KMS-11 (cell line): ENCODE measurements at regions not wholly inside any gene's neighbourhood (a gene's known extent, or its start where the extent isn't known, plus 50 kb on each side); places are given as distances from the start of the nearest gene placed in this dataset.

ENCODE experiments used
- H2AFZ ChIP-seq: fragments of 200-600 bp; sonication (generic); 2 replicates; pipeline ENCODE4 v1.6.1; 2016; ENCODE audit warnings: antibody characterized with exemption, mixed run types, low read depth
- H3K27ac ChIP-seq: fragments of 200-600 bp; sonication (generic); 2 replicates; pipeline ENCODE4 v1.6.1; 2016; ENCODE audit warnings: mild to moderate bottlenecking, mixed run types
- H3K27me3 ChIP-seq: fragments of 200-600 bp; sonication (generic); 2 replicates; pipeline ENCODE4 v1.6.1; 2017; ENCODE audit warnings: mild to moderate bottlenecking, low read depth, mixed run types, moderate library complexity; ENCODE audit not compliant: insufficient read depth
- H3K36me3 ChIP-seq: fragments of 200-600 bp; sonication (generic); 2 replicates; pipeline ENCODE4 v1.6.1; 2017; ENCODE audit warnings: mild to moderate bottlenecking, mixed run types; ENCODE audit not compliant: insufficient read depth
- H3K4me1 ChIP-seq: fragments of 200-600 bp; sonication (generic); 2 replicates; pipeline ENCODE4 v1.6.1; 2016; ENCODE audit warnings: mild to moderate bottlenecking, low read depth, mixed run types; ENCODE audit not compliant: poor library complexity, severe bottlenecking
- H3K4me2 ChIP-seq: fragments of 200-600 bp; sonication (generic); 2 replicates; pipeline ENCODE4 v1.7.0; 2016; ENCODE audit warnings: mild to moderate bottlenecking, mixed run types
- H3K4me3 ChIP-seq: fragments of 200-600 bp; sonication (generic); IDR thresholded peaks from 2 replicates; pipeline ENCODE4 v1.6.1; 2017; ENCODE audit warnings: low read depth, low read length, mixed read lengths; ENCODE audit not compliant: insufficient read depth
- H3K79me2 ChIP-seq: fragments of 200-600 bp; sonication (generic); 2 replicates; pipeline ENCODE4 v1.6.1; 2016; ENCODE audit warnings: low read depth, mixed run types; ENCODE audit not compliant: insufficient read depth
- H3K9ac ChIP-seq: fragments of 200-600 bp; sonication (generic); 2 replicates; pipeline ENCODE4 v1.6.1; 2016; ENCODE audit warnings: mild to moderate bottlenecking, mixed run types
- H4K20me1 ChIP-seq: fragments of 200-600 bp; sonication (generic); 2 replicates; pipeline ENCODE4 v1.6.1; 2016; ENCODE audit warnings: mild to moderate bottlenecking, mixed run types; ENCODE audit not compliant: insufficient read depth
- CTCF ChIP-seq: fragments of 200-600 bp; sonication (generic); conservative IDR thresholded peaks from 2 replicates; pipeline ENCODE4 v1.6.1; 2017; ENCODE audit warnings: low read depth, mild to moderate bottlenecking, antibody characterized with exemption, low read length, moderate library complexity, mixed read lengths

- Histone ChIP-seq H4K20me1 (no peaks in the 10 kb centered on the region), H3K4me1 (no peaks in the 10 kb centered on the region), H2AFZ (no peak overlapping the region), H3K27me3 (no peaks in the 10 kb centered on the region), H3K4me3 (no peak overlapping the region), H3K79me2 (no peaks in the 10 kb centered on the region), H3K4me2 (no peak overlapping the region), H3K9ac (no peak overlapping the region), H3K27ac (no peak overlapping the region), H3K36me3 (no peaks in the 10 kb centered on the region)
- no peak for TF ChIP-seq CTCF
Observed at GRCh38 chr9:109990541-109990940, 210.5 kb downstream of the PALM2AKAP2 start.

GRCh38 chr9:109992293-109992692 is 212.3 kb downstream of the PALM2AKAP2 start:
- no peaks in the 10 kb centered on the region for H3K4me1 ChIP-seq
- H3K36me3 ChIP-seq = no peaks in the 10 kb centered on the region
- no peak overlapping the region for H3K4me3 ChIP-seq
- H3K27ac ChIP-seq = no peak overlapping the region
- no peak overlapping the region for H3K4me2 ChIP-seq
- no peaks in the 10 kb centered on the region for H3K79me2 ChIP-seq
- H4K20me1 ChIP-seq = no peaks in the 10 kb centered on the region
- no peak overlapping the region for H3K9ac ChIP-seq
- no peak overlapping the region for H2AFZ ChIP-seq
- no peaks in the 10 kb centered on the region for H3K27me3 ChIP-seq
- TF ChIP-seq CTCF = no peak

GRCh38 chr9:109993250-109993978 is 213.4 kb downstream of the PALM2AKAP2 start:
- no peak for TF ChIP-seq CTCF
- no peak overlapping the region for H3K27ac ChIP-seq
- no peak overlapping the region for H3K4me3 ChIP-seq
- no peak overlapping the region for H3K4me2 ChIP-seq
- no peak overlapping the region for H3K9ac ChIP-seq
- no peaks in the 10 kb centered on the region for H4K20me1 ChIP-seq
- no peaks in the 10 kb centered on the region for H3K4me1 ChIP-seq
- no peaks in the 10 kb centered on the region for H3K36me3 ChIP-seq
- H3K27me3 ChIP-seq = no peaks in the 10 kb centered on the region
- H2AFZ ChIP-seq = no peak overlapping the region
- no peaks in the 10 kb centered on the region for H3K79me2 ChIP-seq

GRCh38 chr9:109994141-109994540 is 213.8 kb downstream of the C9orf152 start:
- no peak overlapping the region for H3K4me2 ChIP-seq
- no peak overlapping the region for H3K9ac ChIP-seq
- H3K36me3 ChIP-seq = no peaks in the 10 kb centered on the region
- no peak overlapping the region for H3K4me3 ChIP-seq
- no peaks in the 10 kb centered on the region for H3K27me3 ChIP-seq
- no peaks in the 10 kb centered on the region for H4K20me1 ChIP-seq
- H3K79me2 ChIP-seq = no peaks in the 10 kb centered on the region
- H3K27ac ChIP-seq = no peak overlapping the region
- no peak overlapping the region for H2AFZ ChIP-seq
- no peak for TF ChIP-seq CTCF
- no peaks in the 10 kb centered on the region for H3K4me1 ChIP-seq
